H9 (cell line): ENCODE measurements at regions not wholly inside any gene's neighbourhood (a gene's known extent, or its start where the extent isn't known, plus 50 kb on each side); places are given as distances from the start of the nearest gene placed in this dataset.

Experiments
- DNase-seq: peaks from one replicate; pipeline ENCODE4 v3.0.0-alpha.2; 2017
- H2AFZ ChIP-seq: one replicate; pipeline ENCODE4 v1.6.1; 2013; ENCODE audit warnings: mild to moderate bottlenecking, low read length, control low read depth, moderate library complexity
- H2AK5ac ChIP-seq: 2 replicates; pipeline ENCODE4 v1.6.1; 2013; ENCODE audit warnings: low read length, control low read depth, mixed read lengths; ENCODE audit not compliant: insufficient read length
- H2BK120ac ChIP-seq: one replicate; pipeline ENCODE4 v1.6.1; 2013; ENCODE audit warnings: low read depth, mild to moderate bottlenecking, low read length, control low read depth, inconsistent platforms; ENCODE audit not compliant: poor library complexity, severe bottlenecking
- H2BK12ac ChIP-seq: 2 replicates; pipeline ENCODE4 v1.6.1; 2013; ENCODE audit warnings: low read length, control low read depth, mixed read lengths, low read depth; ENCODE audit not compliant: insufficient read length
- H2BK15ac ChIP-seq: 2 replicates; pipeline ENCODE4 v1.6.1; 2013; ENCODE audit warnings: low read depth, low read length, control low read depth
- H2BK20ac ChIP-seq: one replicate; pipeline ENCODE4 v1.6.1; 2013; ENCODE audit warnings: low read depth, mild to moderate bottlenecking, low read length, control low read depth, inconsistent platforms; ENCODE audit not compliant: poor library complexity, severe bottlenecking
- H2BK5ac ChIP-seq: 2 replicates; pipeline ENCODE4 v1.6.1; 2013; ENCODE audit warnings: low read length, control low read depth, mixed read lengths; ENCODE audit not compliant: insufficient read length
- H3K14ac ChIP-seq: 2 replicates; pipeline ENCODE4 v1.6.1; 2013; ENCODE audit warnings: low read length, control low read depth; ENCODE audit not compliant: insufficient read depth
- H3K18ac ChIP-seq: 2 replicates; pipeline ENCODE4 v1.6.1; 2013; ENCODE audit warnings: low read depth, mild to moderate bottlenecking, mixed read lengths, low read length, control low read depth; ENCODE audit not compliant: insufficient read length
- H3K23ac ChIP-seq: 2 replicates; pipeline ENCODE4 v1.6.1; 2013; ENCODE audit warnings: low read length, control low read depth, mixed read lengths, low read depth; ENCODE audit not compliant: insufficient read length
- H3K23me2 ChIP-seq: 2 replicates; pipeline ENCODE4 v1.6.1; 2013; ENCODE audit warnings: low read depth, mild to moderate bottlenecking, mixed read lengths, low read length, control low read depth; ENCODE audit not compliant: insufficient read length, poor library complexity, severe bottlenecking
- H3K27ac ChIP-seq: 2 replicates; pipeline ENCODE4 v1.5.1; 2013; ENCODE audit warnings: low read length, control low read depth, mixed read lengths, low read depth; ENCODE audit not compliant: insufficient read length
- H3K27me3 ChIP-seq: 2 replicates; pipeline ENCODE4 v1.6.1; 2013; ENCODE audit warnings: low read length, control low read depth, inconsistent platforms; ENCODE audit not compliant: insufficient read depth
- H3K4ac ChIP-seq: 2 replicates; pipeline ENCODE4 v1.6.1; 2013; ENCODE audit warnings: low read depth, mild to moderate bottlenecking, control low read depth, inconsistent platforms, low read length, moderate library complexity
- H3K4me1 ChIP-seq: 2 replicates; pipeline ENCODE4 v1.6.1; 2013; ENCODE audit warnings: low read length, control low read depth, inconsistent platforms; ENCODE audit not compliant: insufficient read depth
- H3K4me2 ChIP-seq: 2 replicates; pipeline ENCODE4 v1.6.1; 2013; ENCODE audit warnings: low read length, control low read depth, mixed read lengths; ENCODE audit not compliant: insufficient read length, insufficient read depth
- H3K56ac ChIP-seq: 2 replicates; pipeline ENCODE4 v1.6.1; 2013; ENCODE audit warnings: low read depth, mild to moderate bottlenecking, mixed read lengths, low read length, control low read depth; ENCODE audit not compliant: insufficient read length
- H3K79me1 ChIP-seq: 2 replicates; pipeline ENCODE4 v1.6.1; 2013; ENCODE audit warnings: low read depth, mild to moderate bottlenecking, moderate library complexity, low read length, control low read depth, inconsistent platforms; ENCODE audit not compliant: insufficient read depth, poor library complexity, severe bottlenecking
- H3K79me2 ChIP-seq: 2 replicates; pipeline ENCODE4 v1.6.1; 2013; ENCODE audit warnings: low read length, control low read depth, inconsistent platforms; ENCODE audit not compliant: insufficient read depth
- H3K9ac ChIP-seq: 2 replicates; pipeline ENCODE4 v1.6.1; 2013; ENCODE audit warnings: low read length, control low read depth, mixed read lengths; ENCODE audit not compliant: insufficient read length; ENCODE audit errors: extremely low read depth
- H3K9me3 ChIP-seq: one replicate; pipeline ENCODE4 v1.6.1; 2013; ENCODE audit warnings: low read depth, low read length, inconsistent platforms; ENCODE audit not compliant: control insufficient read depth
- H3T11ph ChIP-seq: one replicate; pipeline ENCODE4 v1.6.1; 2013; ENCODE audit warnings: mild to moderate bottlenecking, low read length, control low read depth, inconsistent platforms
- H4K20me1 ChIP-seq: one replicate; pipeline ENCODE4 v1.6.1; 2013; ENCODE audit not compliant: control insufficient read depth, insufficient read length, insufficient read depth
- H4K5ac ChIP-seq: 2 replicates; pipeline ENCODE4 v1.6.1; 2013; ENCODE audit warnings: low read depth, mild to moderate bottlenecking, mixed read lengths, low read length, control low read depth; ENCODE audit not compliant: insufficient read length
- H4K8ac ChIP-seq: replicated peaks from 2 replicates; pipeline ENCODE4 v1.6.1; 2013; ENCODE audit warnings: low read length, control low read depth, mixed read lengths, low read depth; ENCODE audit not compliant: insufficient read length
- H4K91ac ChIP-seq: 2 replicates; pipeline ENCODE4 v1.6.1; 2013; ENCODE audit warnings: low read depth, mild to moderate bottlenecking, moderate library complexity, mixed read lengths, low read length, control low read depth; ENCODE audit not compliant: insufficient read length
- H3K27ac Mint-ChIP-seq, 3 experiments: 2 replicates in 2 of 3; 3 replicates in 1 of 3; pipeline ENCODE4 v1.8.0; 2020 to 2021; ENCODE audit warnings: mixed read lengths in 3 of 3, mild to moderate bottlenecking in 1 of 3, moderate library complexity in 1 of 3
- H3K27me3 Mint-ChIP-seq: 2 replicates; pipeline ENCODE4 v1.8.0; 2021; ENCODE audit warnings: low read depth, mild to moderate bottlenecking, moderate library complexity, mixed read lengths
- H3K36me3 Mint-ChIP-seq, 3 experiments: 2 replicates in 2 of 3; 3 replicates in 1 of 3; pipeline ENCODE4 v1.8.0; 2020 to 2021; ENCODE audit warnings: low read depth in 3 of 3, mixed read lengths in 3 of 3; ENCODE audit not compliant: insufficient read depth in 1 of 3
- H3K4me1 Mint-ChIP-seq, 2 experiments: 2 replicates each; pipeline ENCODE4 v1.8.0; 2020; ENCODE audit warnings: mixed read lengths in 2 of 2
- H3K4me3 Mint-ChIP-seq, 2 experiments: 2 replicates in 1 of 2; 3 replicates in 1 of 2; pipeline ENCODE4 v1.8.0; 2020 to 2021; ENCODE audit warnings: mild to moderate bottlenecking in 2 of 2, mixed read lengths in 2 of 2, moderate library complexity in 1 of 2
- H3K9me3 Mint-ChIP-seq, 2 experiments: 2 replicates in 1 of 2; 3 replicates in 1 of 2; pipeline ENCODE4 v1.8.0; 2020; ENCODE audit warnings: mild to moderate bottlenecking in 2 of 2, mixed read lengths in 2 of 2, moderate library complexity in 1 of 2
- CTCF ChIP-seq: fragments of 200-600 bp; sonication (generic); conservative IDR thresholded peaks from 3 replicates; pipeline ENCODE4 v1.8.0; 2021; ENCODE audit warnings: antibody characterized with exemption, mild to moderate bottlenecking
- WGBS: extraction: QIAGEN DNeasy Blood & Tissue Kit; methylation state at CpG from one replicate; pipeline ENCODE4 v1.1.7; 2013; ENCODE audit warnings: missing lambda C conversion rate, low lambda C conversion rate, mixed read lengths; ENCODE audit not compliant: insufficient read length; ENCODE audit errors: extremely low coverage; 5-methylcytosine and 5-hydroxymethylcytosine counted together

GRCh38 chr20:51276296-51276695 is 253.4 kb upstream of the KCNG1 start:
- Histone ChIP-seq H3K23ac (no peak overlapping the region), H3K4me1 (no peaks in the 10 kb centered on the region), H3K18ac (no peak overlapping the region), H4K5ac (no peak overlapping the region), H4K20me1 (no peaks in the 10 kb centered on the region), H3K79me1 (no peaks in the 10 kb centered on the region), H3K27me3 (no peaks in the 10 kb centered on the region; the same call in 1 of the 2 replicates), H3K14ac (no peak overlapping the region), H3K79me2 (no peaks in the 10 kb centered on the region), H4K91ac (no peak overlapping the region), H3K9me3 (no peaks in the 10 kb centered on the region), H2AK5ac (no peak overlapping the region), H4K8ac (no peak overlapping the region), H3K56ac (no peak overlapping the region), H2AFZ (no peak overlapping the region), H3K4ac (no peak overlapping the region), H2BK120ac (no peak overlapping the region), H3K23me2 (no peaks in the 10 kb centered on the region), H3K4me2 (no peak overlapping the region), H2BK15ac (no peak overlapping the region), H3T11ph (no peak overlapping the region), H2BK20ac (no peak overlapping the region), H3K27ac (no peak overlapping the region), H2BK12ac (no peak overlapping the region), H3K9ac (no peak overlapping the region), H2BK5ac (no peak overlapping the region)
- DNase-seq = no peak
- H3K27me3 Mint-ChIP-seq = peaks cover 4% of the 10 kb centered on the region; the same call in 1 of the 2 replicates
- H3K36me3 Mint-ChIP-seq = peaks cover 0 to 1% (median 0%) of the 10 kb centered on the region in 3 experiments; a peak in 1 of 7 replicates
- H3K4me1 Mint-ChIP-seq = peaks cover 6 to 7% of the 10 kb centered on the region in 2 experiments; a peak in 3 of 4 replicates
- WGBS = no CpG with 5 or more reads among the region's 9 CpGs
- H3K27ac Mint-ChIP-seq = no peak overlapping the region
- TF ChIP-seq CTCF = no peak
- no peak overlapping the region for H3K4me3 Mint-ChIP-seq
- H3K9me3 Mint-ChIP-seq = peaks cover 5 to 8% of the 10 kb centered on the region in 2 experiments; a peak in 4 of 5 replicates
